ENCODE measurements at regions not wholly inside any gene's neighbourhood (a gene's known extent, or its start where the extent isn't known, plus 50 kb on each side); places are given as distances from the start of the nearest gene placed in this dataset.

DNA sequence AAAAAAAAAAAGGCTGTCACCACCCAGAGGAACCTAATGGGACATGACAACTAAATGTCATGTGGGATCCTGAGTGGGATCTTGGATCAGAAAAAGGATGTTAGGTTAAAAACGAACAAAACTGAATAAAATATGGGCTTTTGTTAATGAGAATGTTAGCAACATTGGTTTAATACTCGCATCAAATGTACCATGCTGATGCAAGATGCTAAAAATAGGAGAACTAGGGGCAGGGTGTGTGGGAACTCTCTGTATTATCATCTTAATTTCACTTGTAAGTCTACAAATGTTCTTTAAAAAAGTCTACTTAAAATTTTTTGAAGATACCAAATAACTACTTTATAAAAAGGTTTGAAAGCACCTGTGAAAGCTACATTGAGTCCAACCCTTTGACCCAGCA lies 88.8 kb upstream of the PRR5 start:
- no peak for DNase-seq (ENCODE audit: low read depth)

DNA sequence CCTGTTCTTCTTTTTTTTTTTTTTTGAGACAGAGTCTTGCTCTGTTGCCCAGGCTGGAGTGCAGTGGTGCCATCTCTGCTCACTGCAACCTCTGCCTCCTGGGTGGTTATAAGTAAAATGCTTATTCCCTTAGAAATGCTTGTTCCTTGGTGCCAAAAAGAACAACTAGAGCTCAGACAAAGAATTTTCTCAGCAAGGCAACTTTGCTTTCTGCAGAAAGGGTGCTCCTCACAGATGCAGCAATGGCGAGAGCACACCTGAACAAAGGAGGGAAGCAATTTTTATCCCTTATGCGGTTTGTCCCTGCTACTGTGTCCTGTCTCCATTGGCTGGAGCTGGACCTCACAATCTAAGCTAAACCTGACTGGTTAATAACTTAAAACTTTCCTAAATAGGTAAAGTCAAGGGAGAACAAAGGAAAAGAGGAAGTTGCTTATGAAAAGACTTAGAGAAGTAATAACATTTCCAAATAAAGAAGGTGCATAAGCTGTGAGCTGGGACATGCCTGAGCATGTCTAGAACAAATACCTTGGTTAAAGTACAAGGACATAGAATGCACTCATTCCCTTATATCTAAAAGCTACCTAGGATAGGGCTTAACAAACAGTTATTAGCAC lies 90.0 kb upstream of the PRR5 start:
- no peak for DNase-seq (ENCODE audit: low read depth)

- DNase-seq (ENCODE audit: low read depth) = no peak
These were observed 91.9 kb upstream of the PRR5 start for GRCh38 chr22:44610071-44610470.

- no peak for DNase-seq (ENCODE audit: low read depth)
These were observed 92.5 kb upstream of the PRR5 start for GRCh38 chr22:44609400-44609988.

- no peak for DNase-seq (ENCODE audit: low read depth)
These were observed 93.2 kb upstream of the PRR5 start for GRCh38 chr22:44608597-44609399.

DNA sequence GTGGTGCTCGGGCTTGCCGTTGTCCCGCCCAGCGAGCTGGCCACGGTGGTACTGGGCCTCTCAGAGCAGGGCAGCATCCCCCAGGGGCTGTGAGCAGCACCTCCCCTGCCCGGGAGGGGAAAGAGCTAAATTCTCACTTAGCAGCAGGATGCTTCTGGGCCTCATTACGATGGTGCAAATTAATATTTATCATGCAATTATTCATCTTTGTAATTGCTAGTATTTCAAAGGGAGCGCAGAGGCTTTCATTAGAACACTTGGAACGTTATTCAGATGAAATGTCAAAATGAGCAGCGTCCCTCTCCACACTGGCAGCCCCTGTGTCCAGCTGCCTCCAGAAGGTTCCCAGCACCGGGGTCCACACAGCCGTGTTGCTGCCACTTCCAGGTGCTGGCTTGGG lies 95.9 kb upstream of the PRR5 start:
- no peak for DNase-seq (ENCODE audit: low read depth)

DNA sequence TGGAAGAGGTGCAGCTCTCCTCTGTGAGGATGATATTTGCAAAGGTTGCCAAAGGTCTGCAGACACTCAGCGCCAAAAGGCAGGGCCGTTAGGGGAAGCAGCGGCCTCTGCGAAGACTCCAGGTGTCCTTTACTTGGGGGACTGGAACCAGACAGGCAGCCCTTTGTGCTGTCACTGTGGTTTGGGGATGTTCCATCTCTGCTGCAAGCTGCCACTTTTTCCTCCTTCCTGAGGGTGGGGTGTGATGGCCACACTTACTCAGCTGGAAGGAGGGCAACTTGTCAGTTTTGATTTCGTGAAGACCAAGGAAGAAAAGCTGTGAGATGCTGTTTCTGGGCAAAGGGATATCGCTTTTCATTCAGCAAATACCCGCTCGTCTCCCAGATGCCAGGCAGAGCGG lies 96.5 kb upstream of the PRR5 start:
- no peak for DNase-seq (ENCODE audit: low read depth)

- DNase-seq (ENCODE audit: low read depth) = no peak
These were observed 97.0 kb upstream of the PRR5 start for GRCh38 chr22:44604991-44605390.

DNA sequence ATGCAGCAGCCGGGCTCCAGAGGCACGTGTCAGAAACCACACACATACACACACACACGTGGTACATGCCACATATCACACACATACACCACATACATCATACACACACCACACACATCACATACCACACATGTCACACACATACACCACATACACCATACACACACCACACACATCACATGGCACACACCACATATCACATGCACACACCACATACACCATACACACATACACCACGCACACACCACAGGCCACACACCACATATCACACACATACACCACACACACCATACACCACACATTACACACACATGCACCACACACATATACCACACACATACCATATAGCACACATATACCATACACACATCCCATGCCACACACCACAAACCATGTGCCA lies 97.5 kb upstream of the PRR5 start:
- no peak for DNase-seq (ENCODE audit: low read depth)

- DNase-seq (ENCODE audit: low read depth) = no peak
These were observed 98.2 kb upstream of the PRR5 start for GRCh38 chr22:44603767-44604166.

- no peak for DNase-seq (ENCODE audit: low read depth)
These were observed 100.3 kb upstream of the PRR5 start for GRCh38 chr22:44601725-44602124.

DNA sequence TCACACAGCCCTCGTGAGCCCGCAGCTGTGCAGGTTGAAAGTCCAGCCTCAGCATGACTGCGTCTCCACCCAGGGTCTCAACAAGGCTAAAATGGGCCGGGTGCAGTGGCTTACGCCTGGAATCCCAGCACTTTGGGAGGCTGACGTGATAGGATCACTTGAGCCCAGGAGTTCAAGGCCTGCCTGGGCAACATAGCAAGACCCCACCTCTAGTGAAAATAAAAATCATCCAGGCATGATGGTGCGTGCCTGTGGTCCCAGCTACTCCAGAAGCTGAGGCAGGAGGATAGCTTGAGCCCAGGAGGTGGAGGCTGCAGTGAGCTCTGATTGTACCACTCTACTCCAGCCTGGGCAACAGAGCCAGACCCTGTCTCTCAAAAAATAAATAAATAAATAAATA lies 100.8 kb upstream of the PRR5 start:
- no peak for DNase-seq (ENCODE audit: low read depth)

- no peak for DNase-seq (ENCODE audit: low read depth)
These were observed 101.7 kb upstream of the PRR5 start for GRCh38 chr22:44600207-44600785.

GRCh38 chr22:44599500-44600140 lies 101.6 kb upstream of the RTL6 start:
- DNase-seq (ENCODE audit: low read depth) = no peak

GRCh38 chr22:44599084-44599483 lies 101.1 kb upstream of the RTL6 start:
- DNase-seq (ENCODE audit: low read depth) = no peak

- no peak for DNase-seq (ENCODE audit: low read depth)
These were observed 99.6 kb upstream of the RTL6 start for GRCh38 chr22:44597616-44598015.

- no peak for DNase-seq (ENCODE audit: low read depth)
These were observed 98.5 kb upstream of the RTL6 start for GRCh38 chr22:44596396-44597125.

DNA sequence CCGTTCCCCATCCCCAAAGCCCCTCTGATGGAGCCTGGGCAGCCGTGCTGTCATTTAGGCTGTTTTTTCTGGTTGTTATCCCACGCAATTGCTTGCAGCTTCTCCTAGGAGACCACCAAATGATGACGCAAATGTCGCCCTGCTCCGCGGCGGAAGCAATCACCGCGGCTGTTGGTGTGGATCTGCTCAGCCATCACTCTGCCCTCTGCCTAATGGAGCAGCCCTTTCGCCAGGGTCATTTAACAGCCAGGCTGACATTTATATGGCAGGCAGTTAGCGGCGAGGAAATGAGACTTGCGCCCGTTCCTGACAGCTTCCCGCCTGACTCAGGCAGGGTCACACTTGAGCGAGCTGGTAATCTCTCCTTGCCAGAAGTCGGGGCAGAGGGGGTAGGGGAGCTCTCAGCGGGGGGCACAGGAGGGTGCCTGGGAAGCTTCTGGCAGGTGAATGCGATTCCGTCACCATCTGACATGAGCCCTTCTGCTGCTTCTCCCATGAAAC lies 97.9 kb upstream of the RTL6 start:
- DNase-seq (ENCODE audit: low read depth) = no peak

DNA sequence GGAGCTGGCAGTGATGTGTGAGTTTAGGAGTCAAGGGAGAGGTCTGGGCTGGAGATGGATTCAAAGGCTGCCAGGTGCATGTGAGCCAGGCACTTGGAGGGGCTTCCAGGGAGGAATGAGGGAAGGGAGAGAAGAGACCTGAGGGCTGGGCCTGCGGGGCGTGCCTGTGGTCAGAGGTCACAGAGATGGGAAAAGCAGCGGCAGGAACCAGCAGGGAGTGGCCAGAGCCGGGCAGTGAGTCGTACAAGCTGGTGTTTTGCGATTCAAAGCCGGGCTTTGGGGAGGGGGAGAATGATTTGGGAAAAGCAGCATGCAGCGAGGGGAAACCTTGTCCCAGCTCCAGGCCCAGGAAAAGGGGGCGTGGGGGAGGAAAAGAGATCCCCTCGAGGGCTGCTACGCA lies 96.9 kb upstream of the RTL6 start:
- DNase-seq (ENCODE audit: low read depth) = no peak

GRCh38 chr22:44592824-44593148 lies 94.8 kb upstream of the RTL6 start:
- no peak for DNase-seq (ENCODE audit: low read depth)

GRCh38 chr22:44592126-44592823 lies 94.2 kb upstream of the RTL6 start:
- DNase-seq (ENCODE audit: low read depth) = no peak

Data from fibroblast of the conjunctiva (primary cell).